Spleen (tissue), 11 donors: ENCODE measurements at regions not wholly inside any gene's neighbourhood (a gene's known extent, or its start where the extent isn't known, plus 50 kb on each side); places are given as distances from the start of the nearest gene placed in this dataset.

Experiments
- DNase-seq: peaks from one replicate; pipeline ENCODE4 v3.0.0-alpha.2; 2020
- H3K27ac ChIP-seq, 8 donors: fragments of 200-600 bp; sonication (generic) in 7 of 8; 1 replicate in 4 of 8; 2 replicates in 4 of 8; pipeline versions ENCODE4 v1.5.0 to v1.8.0; 2016 to 2021; ENCODE audit warnings: inconsistent platforms in 4 of 8, mild to moderate bottlenecking in 4 of 8, moderate library complexity in 1 of 8
- H3K27me3 ChIP-seq, 7 donors: fragments of 200-600 bp; sonication (generic) in 6 of 7; replicated peaks in 1 of 7; 1 replicate in 4 of 7; 2 replicates in 3 of 7; pipeline versions ENCODE4 v1.5.0 to v1.8.0; 2016 to 2021; ENCODE audit warnings: inconsistent platforms in 3 of 7, mild to moderate bottlenecking in 1 of 7
- H3K36me3 ChIP-seq, 6 donors: fragments of 200-600 bp; sonication (generic) in 5 of 6; 1 replicate in 4 of 6; 2 replicates in 2 of 6; pipeline versions ENCODE4 v1.5.0 to v1.8.0; 2016 to 2021; ENCODE audit warnings: inconsistent platforms in 2 of 6
- H3K4me1 ChIP-seq, 6 donors: fragments of 200-600 bp; sonication (generic) in 5 of 6; 1 replicate in 3 of 6; 2 replicates in 3 of 6; pipeline versions ENCODE4 v1.5.0 to v1.8.0; 2016 to 2021; ENCODE audit warnings: inconsistent platforms in 3 of 6
- H3K4me3 ChIP-seq, 8 donors: fragments of 200-600 bp; sonication (generic) in 7 of 8; 1 replicate in 4 of 8; 2 replicates in 4 of 8; pipeline versions ENCODE4 v1.5.0 to v1.8.0; 2016 to 2021; ENCODE audit warnings: inconsistent platforms in 4 of 8, mild to moderate bottlenecking in 4 of 8, moderate library complexity in 2 of 8
- H3K9me3 ChIP-seq, 8 donors: fragments of 200-600 bp; sonication (generic) in 7 of 8; 1 replicate in 4 of 8; 2 replicates in 4 of 8; pipeline versions ENCODE4 v1.5.0 to v1.8.0; 2016 to 2021; ENCODE audit warnings: inconsistent platforms in 4 of 8
- POLR2A ChIP-seq, 3 donors: fragments of 450-650 bp; IDR thresholded peaks; one replicate each; pipeline ENCODE4 v1.5.1; 2017; ENCODE audit warnings: antibody characterized with exemption in 3 of 3, mild to moderate bottlenecking in 1 of 3
- POLR2AphosphoS5 ChIP-seq, 3 donors: sonication (generic); formaldehyde crosslinking; IDR thresholded peaks; one replicate each; pipeline ENCODE4 v1.5.1; 2017; ENCODE audit warnings: antibody characterized with exemption in 3 of 3
- WGBS, 5 donors: extraction: QIAGEN DNeasy Blood & Tissue Kit in 3 of 5; methylation state at CpG; one replicate each; pipeline versions ENCODE4 v1.1.5 to v1.1.7; 2013 to 2018; 5-methylcytosine and 5-hydroxymethylcytosine counted together
- intact Hi-C: fragments of 100-400 bp; cut with DNase I; formaldehyde crosslinking; loops from one replicate; pipeline ENCODE4 v1.15.0; 2023; ENCODE audit warnings: low total_unique reads
- TF ChIP-seq, protein P1 (sequence below), 11 experiments: fragments of 200-600 bp in 7 of 11; fragments of 450-650 bp in 4 of 11; sonication (generic) in 4 of 11; IDR thresholded peaks in 8 of 11; conservative IDR thresholded peaks in 3 of 11; 1 replicate in 7 of 11; 2 replicates in 4 of 11; pipeline versions ENCODE4 v1.4.0 to v1.8.0; 2016 to 2021; ENCODE audit warnings: antibody characterized with exemption in 11 of 11, inconsistent platforms in 4 of 11, mild to moderate bottlenecking in 1 of 11
- donor health status: healthy with polysubstance abuse.
- donor health status: DM: no; HTN: no; CAD: no; lungs with moderate emphysema.
- donor health status: DM: no; HTN: no; CAD: no.
- donor health status: Bipolar disorder and iron deficiency.
- donor health status: healthy.
- donor health status: DM: no; HTN: no; CAD: no.
- donor health status: DM: yes; HTN: yes; CAD: no.

DNA sequence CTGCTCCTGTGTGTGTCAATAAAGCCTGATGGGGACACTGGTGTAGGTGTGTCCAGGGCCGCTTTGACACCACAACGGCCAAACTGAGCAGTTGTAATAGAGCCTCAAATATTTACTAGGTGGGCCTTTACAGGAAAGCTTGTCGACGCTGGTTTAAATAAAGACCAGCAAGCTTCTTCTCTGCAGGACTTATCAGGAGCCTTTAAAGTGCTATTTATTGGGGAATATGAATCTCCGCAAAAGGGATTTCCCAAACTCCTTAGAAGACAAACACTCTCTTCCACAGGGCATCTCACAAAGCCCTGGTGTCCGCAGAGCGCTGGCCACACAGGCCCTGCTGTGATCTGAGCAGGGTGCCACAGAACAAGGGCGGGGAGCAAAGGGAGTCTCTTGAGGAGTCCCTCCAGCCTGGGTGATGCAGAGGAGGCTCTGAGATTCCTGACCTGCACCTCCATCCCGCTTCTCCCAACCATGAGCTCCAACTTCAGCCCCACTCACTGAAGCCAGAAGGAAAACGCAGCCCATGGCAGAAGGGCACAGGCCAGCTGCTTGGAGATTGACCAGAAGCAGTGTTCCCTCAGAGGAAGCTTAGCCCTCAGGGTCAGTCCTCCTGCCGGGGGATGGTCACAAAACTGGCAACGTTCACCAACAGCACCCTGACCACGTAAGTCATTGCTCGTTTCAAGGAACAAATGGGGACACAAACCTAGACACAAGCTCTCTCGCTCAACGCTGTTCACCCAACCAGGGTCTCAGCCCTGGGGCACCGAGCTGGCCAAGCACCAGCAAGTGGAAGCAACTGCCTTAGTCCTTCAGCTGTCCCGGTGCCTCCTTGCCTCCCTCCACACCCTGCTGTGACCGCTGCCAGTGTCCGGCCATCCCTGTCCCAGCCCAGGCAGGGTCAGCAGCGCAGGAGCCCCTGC is 129.5 kb downstream of the OAT start:
- intact Hi-C loops, result no loop called here
- Histone ChIP-seq H3K4me1 (peaks cover 7 to 61% (median 29%) of the 10 kb centered on the region in 6 donors), H3K9me3 (no peaks in the 10 kb centered on the region), H3K27me3 (no peaks in the 10 kb centered on the region), H3K36me3 (no peaks in the 10 kb centered on the region), H3K27ac (peak overlapping the region in 4 of 8 donors; percentile 66 to 84 (median 78)), H3K4me3 (no peak overlapping the region)
- peak; percentile 22 for DNase-seq
- WGBS, 5 donors, result 78 to 93% (median 87%) methylated on average over 21 of the region's 21 CpGs
- TF ChIP-seq POLR2AphosphoS5 (IDR thresholded peaks at IDR 0.05), result no peak
- TF ChIP-seq, protein P1, sequence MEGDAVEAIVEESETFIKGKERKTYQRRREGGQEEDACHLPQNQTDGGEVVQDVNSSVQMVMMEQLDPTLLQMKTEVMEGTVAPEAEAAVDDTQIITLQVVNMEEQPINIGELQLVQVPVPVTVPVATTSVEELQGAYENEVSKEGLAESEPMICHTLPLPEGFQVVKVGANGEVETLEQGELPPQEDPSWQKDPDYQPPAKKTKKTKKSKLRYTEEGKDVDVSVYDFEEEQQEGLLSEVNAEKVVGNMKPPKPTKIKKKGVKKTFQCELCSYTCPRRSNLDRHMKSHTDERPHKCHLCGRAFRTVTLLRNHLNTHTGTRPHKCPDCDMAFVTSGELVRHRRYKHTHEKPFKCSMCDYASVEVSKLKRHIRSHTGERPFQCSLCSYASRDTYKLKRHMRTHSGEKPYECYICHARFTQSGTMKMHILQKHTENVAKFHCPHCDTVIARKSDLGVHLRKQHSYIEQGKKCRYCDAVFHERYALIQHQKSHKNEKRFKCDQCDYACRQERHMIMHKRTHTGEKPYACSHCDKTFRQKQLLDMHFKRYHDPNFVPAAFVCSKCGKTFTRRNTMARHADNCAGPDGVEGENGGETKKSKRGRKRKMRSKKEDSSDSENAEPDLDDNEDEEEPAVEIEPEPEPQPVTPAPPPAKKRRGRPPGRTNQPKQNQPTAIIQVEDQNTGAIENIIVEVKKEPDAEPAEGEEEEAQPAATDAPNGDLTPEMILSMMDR (IDR thresholded peaks at IDR 0.05 in 8 of 11, conservative IDR thresholded peaks at IDR 0.05 in 3 of 11), result no peak
- no peak for TF ChIP-seq POLR2A (IDR thresholded peaks at IDR 0.05)

DNA sequence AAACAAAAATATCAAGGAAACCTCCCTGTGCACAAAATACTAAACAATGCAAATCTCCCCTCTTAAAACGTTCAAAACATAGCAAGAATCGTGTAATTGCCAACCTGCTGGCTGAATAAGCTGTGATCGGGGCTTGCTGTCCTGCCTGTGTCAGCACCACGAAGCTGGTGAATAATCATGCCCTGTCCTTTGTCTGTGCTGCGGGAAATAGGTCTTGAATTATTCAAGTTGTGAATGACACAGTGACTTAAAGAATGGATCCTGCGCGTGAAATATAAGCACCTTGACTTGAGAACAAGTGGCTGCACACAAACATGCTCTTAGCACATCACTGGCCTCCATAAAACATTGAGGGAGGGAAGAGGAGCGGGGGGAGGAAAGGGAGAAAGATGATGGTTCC is 130.2 kb downstream of the OAT start:
- no peaks in the 10 kb centered on the region for H3K9me3 ChIP-seq
- H3K4me3 ChIP-seq, result no peak overlapping the region
- intact Hi-C loops, result no loop called here
- H3K27ac ChIP-seq, result peak overlapping the region in 1 of 8 donors; percentile 84
- no peaks in the 10 kb centered on the region for H3K36me3 ChIP-seq
- H3K27me3 ChIP-seq, result no peaks in the 10 kb centered on the region
- peak; percentile 4 for DNase-seq
- 90 to 95% (median 94%) methylated on average over 8 of the region's 8 CpGs for WGBS, 5 donors
- TF ChIP-seq, protein P1 (IDR thresholded peaks at IDR 0.05 in 8 of 11, conservative IDR thresholded peaks at IDR 0.05 in 3 of 11), result no peak
- TF ChIP-seq POLR2A (IDR thresholded peaks at IDR 0.05) (no peak), POLR2AphosphoS5 (IDR thresholded peaks at IDR 0.05) (no peak)
- peaks cover 7 to 61% (median 29%) of the 10 kb centered on the region in 6 donors for H3K4me1 ChIP-seq

DNA sequence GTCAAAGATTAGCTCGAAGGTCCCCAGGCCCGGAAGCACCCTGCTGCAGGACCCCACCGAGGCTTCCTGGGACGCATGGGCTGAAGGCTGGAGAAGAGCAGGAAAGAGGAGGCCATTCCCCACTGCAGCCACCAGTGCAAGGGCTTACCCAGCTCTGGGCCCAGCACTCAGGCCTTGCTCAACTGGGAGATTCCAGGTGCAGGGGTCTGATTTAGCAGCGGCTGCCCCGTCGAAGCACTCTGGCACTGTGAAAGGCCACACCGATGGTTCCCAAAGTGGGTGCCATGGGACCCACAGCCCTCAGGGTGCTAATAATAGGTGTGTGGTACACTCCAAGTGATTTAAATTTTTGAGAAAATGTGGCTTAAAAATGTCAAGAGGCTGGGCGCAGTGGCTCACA is 130.9 kb downstream of the OAT start:
- peak; percentile 55 for DNase-seq
- Histone ChIP-seq H3K4me3 (no peak overlapping the region), H3K4me1 (peaks cover 7 to 61% (median 29%) of the 10 kb centered on the region in 6 donors), H3K36me3 (no peaks in the 10 kb centered on the region), H3K9me3 (no peaks in the 10 kb centered on the region), H3K27ac (peak overlapping the region in 1 of 8 donors; percentile 75), H3K27me3 (no peaks in the 10 kb centered on the region)
- 86 to 97% (median 90%) methylated on average over 8 to 9 of the region's 9 CpGs for WGBS, 5 donors
- intact Hi-C loops, result no loop called here
- TF ChIP-seq, protein P1 (IDR thresholded peaks at IDR 0.05 in 8 of 11, conservative IDR thresholded peaks at IDR 0.05 in 3 of 11), result no peak
- TF ChIP-seq POLR2AphosphoS5 (IDR thresholded peaks at IDR 0.05), result no peak
- no peak for TF ChIP-seq POLR2A (IDR thresholded peaks at IDR 0.05)

DNA sequence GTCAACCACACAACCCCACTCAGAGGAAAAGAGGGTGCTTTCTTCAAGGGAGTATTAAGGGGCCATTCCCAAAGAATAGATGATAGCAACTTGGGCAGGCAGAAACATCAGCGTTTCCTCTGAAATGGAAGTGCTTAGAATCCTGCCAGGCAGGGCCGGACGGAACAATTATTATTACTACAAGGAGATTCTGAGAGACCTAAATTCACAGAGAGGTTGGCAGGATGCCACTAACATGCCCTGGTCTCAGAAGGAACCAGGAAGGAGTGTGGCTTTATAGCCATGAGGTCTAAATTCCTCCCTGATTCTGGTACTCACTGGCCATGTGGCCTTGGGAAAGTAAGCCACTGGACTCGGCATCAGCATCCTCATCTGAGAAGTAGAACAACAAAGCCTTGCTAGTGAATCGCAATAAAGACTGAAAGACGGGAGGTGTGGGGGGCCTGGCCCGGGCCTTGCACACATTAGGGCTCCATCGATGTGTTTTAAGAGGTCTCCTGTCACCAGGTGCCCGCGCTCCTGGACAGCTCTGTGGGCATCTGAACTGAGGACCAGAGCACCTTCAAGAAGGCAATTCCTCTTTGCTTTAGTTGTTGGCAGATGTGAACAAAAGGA is 131.5 kb downstream of the OAT start:
- no peaks in the 10 kb centered on the region for H3K27me3 ChIP-seq
- no peak overlapping the region for H3K4me3 ChIP-seq
- WGBS, 5 donors, result 89 to 96% (median 90%) methylated on average over 10 of the region's 10 CpGs
- peak; percentile 42 for DNase-seq
- TF ChIP-seq POLR2A (IDR thresholded peaks at IDR 0.05), result no peak
- no peak for TF ChIP-seq POLR2AphosphoS5 (IDR thresholded peaks at IDR 0.05)
- TF ChIP-seq, protein P1 (IDR thresholded peaks at IDR 0.05 in 8 of 11, conservative IDR thresholded peaks at IDR 0.05 in 3 of 11), result no peak
- peaks cover 7 to 61% (median 29%) of the 10 kb centered on the region in 6 donors for H3K4me1 ChIP-seq
- peak overlapping the region in 3 of 8 donors; percentile 70 to 75 (median 73) for H3K27ac ChIP-seq
- no peaks in the 10 kb centered on the region for H3K36me3 ChIP-seq
- intact Hi-C loops, result no loop called here
- H3K9me3 ChIP-seq, result no peaks in the 10 kb centered on the region
